Hepatic stellate cell (primary cell): ENCODE measurements at regions not wholly inside any gene's neighbourhood (a gene's known extent, or its start where the extent isn't known, plus 50 kb on each side); places are given as distances from the start of the nearest gene placed in this dataset.

Source experiments
- DNase-seq: peaks from one replicate; pipeline ENCODE4 v3.0.0; 2011; ENCODE audit warnings: low spot score

GRCh38 chr7:13144673-13145072 is 457.2 kb downstream of the ARL4A start:
- DNase-seq, result no peak

GRCh38 chr7:13148548-13148947 is 461.1 kb downstream of the ARL4A start:
- DNase-seq, result no peak

- DNase-seq, result no peak
Measured at GRCh38 chr7:13151978-13152377, 464.5 kb downstream of the ARL4A start.

GRCh38 chr7:13152755-13153154 is 465.3 kb downstream of the ARL4A start:
- no peak for DNase-seq

- no peak for DNase-seq
Measured at GRCh38 chr7:13153266-13153665, 465.8 kb downstream of the ARL4A start.

- no peak for DNase-seq
Measured at GRCh38 chr7:13153742-13154141, 466.3 kb downstream of the ARL4A start.

GRCh38 chr7:13155188-13155587 is 467.8 kb downstream of the ARL4A start:
- no peak for DNase-seq

- DNase-seq, result no peak
Measured at GRCh38 chr7:13159003-13159402, 471.6 kb downstream of the ARL4A start.

GRCh38 chr7:13159467-13160184 is 472.2 kb downstream of the ARL4A start:
- no peak for DNase-seq

- no peak for DNase-seq
Measured at GRCh38 chr7:13161125-13161524, 473.7 kb downstream of the ARL4A start.

- no peak for DNase-seq
Measured at GRCh38 chr7:13165854-13166253, 478.4 kb downstream of the ARL4A start.

GRCh38 chr7:13166801-13167200 is 479.4 kb downstream of the ARL4A start:
- DNase-seq, result no peak

GRCh38 chr7:13169356-13169755 is 481.9 kb downstream of the ARL4A start:
- DNase-seq, result no peak

GRCh38 chr7:13174991-13175390 is 487.6 kb downstream of the ARL4A start:
- no peak for DNase-seq

- no peak for DNase-seq
Measured at GRCh38 chr7:13179011-13179582, 491.7 kb downstream of the ARL4A start.

- no peak for DNase-seq
Measured at GRCh38 chr7:13179775-13180523, 492.5 kb downstream of the ARL4A start.

- DNase-seq, result no peak
Measured at GRCh38 chr7:13181216-13181615, 493.8 kb downstream of the ARL4A start.

- no peak for DNase-seq
Measured at GRCh38 chr7:13185139-13185538, 497.7 kb downstream of the ARL4A start.

GRCh38 chr7:13188236-13188805 is 500.9 kb downstream of the ARL4A start:
- no peak for DNase-seq

- DNase-seq, result no peak
Measured at GRCh38 chr7:13188922-13189321, 501.5 kb downstream of the ARL4A start.

GRCh38 chr7:13189668-13190067 is 502.2 kb downstream of the ARL4A start:
- no peak for DNase-seq

GRCh38 chr7:13197501-13197900 is 510.1 kb downstream of the ARL4A start:
- DNase-seq, result no peak

GRCh38 chr7:13198036-13198435 is 510.6 kb downstream of the ARL4A start:
- DNase-seq, result no peak
